GM19468 (cell line): ENCODE measurements at regions not wholly inside any gene's neighbourhood (a gene's known extent, or its start where the extent isn't known, plus 50 kb on each side); places are given as distances from the start of the nearest gene placed in this dataset.

Source experiments
- ATAC-seq: cut with Tn5 transposase; IDR thresholded peaks from one replicate; pipeline ENCODE4 v1.9.1; 2021; ENCODE audit warnings: mild to moderate bottlenecking, moderate library complexity, moderate number of reproducible peaks; ENCODE audit not compliant: unreplicated experiment; ENCODE audit errors: extremely low read depth

DNA sequence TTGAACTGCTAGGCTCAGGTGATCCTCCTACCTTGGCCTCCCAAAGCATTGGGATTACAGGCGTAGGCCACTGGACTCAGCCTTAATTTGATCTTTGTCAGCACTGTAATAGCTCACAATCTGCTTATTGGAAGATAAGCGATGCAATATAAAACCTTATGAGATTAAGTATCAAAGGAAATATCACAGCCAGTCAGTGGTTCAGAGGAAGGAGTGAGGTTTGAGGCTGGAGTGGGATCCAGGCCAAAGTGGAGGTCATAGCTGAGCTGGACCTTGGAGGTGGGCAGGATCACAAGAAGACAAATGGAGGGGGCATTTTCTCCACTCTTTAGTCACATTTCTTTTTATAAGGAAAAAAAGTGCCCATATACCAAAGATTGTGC is 228.5 kb downstream of the RHOU start:
- no peak for ATAC-seq

DNA sequence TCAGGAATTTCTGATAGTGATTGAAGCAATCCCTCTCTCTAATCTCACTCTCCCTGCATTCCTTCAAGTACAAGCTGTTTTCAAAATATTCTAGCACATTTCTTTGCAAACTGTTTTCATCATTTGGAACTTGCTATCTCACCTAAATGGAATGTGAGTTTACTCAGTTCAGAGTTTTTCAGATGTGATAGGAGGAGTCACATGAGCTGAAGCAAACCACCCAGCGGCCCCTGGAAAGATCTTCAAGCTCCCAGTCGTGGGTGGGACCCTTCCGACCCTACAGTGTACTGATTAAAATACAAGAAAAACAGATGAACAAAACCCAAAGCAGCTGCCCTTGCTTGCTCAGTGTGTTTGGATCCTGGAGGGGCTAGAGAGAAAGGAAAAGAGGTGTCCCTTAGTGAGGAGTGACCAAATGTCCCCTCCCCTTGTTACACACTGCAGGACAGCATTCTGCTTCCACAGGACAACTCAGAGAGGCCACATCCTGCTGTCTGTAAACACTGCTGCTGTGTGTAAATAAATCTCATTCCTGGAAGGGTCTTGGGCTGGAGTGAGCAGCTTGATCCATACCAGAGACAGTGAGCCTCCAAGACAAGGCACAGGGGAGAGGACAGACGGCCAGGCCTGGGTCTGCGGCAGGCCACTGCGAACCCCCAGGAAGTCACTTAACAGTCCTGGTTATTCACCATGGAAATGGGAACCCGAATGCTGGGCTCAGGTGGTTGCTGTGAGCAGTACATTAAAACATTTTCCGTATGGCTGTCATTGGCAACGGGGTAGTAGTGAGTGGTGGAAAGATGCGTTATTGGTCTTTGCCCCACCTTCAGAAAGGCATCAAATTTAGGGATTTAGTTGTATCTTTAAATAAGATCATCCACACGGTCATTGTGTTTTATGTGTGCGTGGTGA is 229.2 kb downstream of the RHOU start:
- ATAC-seq = no peak

DNA sequence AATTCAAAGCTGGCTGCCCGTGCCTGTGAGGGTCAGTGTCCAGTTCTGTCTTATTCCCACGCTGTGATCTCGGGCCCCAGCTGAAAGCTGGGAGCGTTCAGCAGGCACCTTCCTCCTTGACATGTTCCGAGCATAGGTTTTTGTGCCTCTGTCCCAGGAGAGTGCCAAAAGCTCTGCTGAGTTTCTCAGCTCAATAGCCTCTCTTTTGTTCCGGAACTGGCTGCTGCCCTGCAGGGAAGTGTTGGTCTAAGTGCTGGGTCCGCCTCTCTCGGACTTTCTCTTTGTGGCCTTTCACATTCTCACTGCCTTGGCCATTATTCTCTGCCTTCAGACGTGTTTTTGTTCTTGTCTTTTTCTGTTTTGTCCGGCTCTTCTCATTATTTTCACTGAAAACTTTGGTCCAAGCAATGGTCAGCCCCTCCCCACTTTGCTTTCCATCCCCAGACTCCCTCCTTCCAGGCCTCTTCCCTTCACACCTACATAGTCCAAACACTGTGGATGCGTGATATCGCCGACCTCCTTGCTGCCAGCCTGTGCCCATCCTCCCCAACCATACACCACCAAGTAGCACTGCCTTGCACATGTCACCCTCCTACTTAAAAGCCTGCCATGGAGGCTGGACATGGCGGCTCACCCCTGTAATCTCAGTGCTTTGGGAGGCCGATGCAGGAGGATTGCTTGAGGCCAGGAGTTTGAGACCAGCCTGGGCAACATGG is 233.8 kb downstream of the RHOU start:
- ATAC-seq = no peak

DNA sequence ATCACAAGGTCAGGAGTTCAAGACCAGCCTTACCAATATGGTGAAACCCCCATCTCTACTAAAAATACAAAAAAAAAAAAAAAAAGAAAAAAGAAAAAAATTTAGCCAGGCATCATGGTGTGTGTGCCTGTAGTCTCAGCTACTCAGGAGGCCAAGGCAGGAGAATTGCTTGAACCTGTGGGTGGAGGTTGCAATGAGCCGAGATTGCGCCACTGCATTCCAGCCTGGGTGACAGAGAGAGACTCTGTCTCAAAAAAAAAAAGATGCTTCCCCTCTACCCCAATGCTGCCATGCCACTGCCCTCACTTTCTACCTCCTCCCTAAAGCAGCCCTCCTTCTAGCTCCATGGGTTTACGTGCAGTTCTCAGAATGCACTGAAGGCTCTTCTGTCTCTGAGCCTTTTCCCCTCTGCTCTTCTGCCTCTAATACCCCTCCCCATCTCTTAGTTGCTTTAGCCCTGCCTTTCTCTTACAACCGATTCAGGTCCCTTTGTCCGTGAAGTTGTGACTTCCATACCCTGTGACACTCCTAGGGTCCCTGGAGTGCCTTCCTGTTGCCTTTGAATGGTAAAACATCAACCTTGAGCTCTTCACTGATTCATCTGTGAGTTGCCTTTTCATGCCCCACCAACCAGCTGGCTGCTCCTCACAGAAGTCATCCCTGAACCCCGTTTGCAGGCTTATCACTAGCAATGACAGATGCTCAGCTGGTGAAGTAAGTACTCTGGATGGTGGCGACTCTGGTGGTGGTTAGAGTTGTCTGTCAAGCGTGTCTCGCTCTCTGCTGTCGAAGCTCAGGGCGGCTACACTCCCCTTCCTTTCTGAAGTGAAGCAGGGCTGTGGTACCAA is 234.9 kb downstream of the RHOU start:
- ATAC-seq = no peak

DNA sequence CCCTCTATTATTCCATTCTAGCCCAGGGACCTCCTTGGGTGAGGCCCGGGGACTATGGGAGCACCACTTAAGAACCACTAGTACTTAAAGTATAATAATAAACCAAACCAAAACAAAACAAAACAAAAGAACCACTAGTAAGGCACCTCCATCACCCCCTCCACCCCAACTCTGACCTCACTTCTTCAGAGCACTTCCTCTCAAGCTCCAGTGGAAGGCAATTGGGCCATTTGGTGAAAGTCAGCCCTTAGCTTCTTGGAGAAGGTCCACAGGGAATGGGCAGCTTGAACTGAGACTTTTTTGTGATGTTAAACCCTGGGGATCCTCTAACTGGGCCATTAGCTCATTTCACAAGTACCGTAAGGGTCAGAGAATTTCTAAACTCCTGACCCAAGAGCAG is 237.3 kb downstream of the RHOU start:
- no peak for ATAC-seq

DNA sequence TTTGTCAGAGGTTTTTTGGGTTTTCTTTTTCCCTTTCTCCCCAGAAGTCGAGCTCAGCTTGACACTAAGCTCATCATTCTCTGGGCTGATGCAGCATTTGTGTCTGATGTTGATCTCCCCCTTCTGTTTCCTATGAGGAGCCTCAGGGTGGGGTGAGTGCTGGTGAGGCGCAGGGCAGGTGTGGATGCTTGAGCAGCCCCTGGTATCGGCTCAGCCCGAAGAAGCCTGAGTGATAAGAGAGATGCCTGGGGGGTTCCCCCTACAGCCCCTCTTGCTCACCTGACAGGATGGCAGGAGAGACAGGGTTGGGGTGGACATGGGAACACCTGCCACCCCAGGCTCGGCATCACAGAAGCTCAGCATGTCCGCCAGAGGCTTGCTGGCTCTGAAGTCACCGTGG is 239.0 kb downstream of the RHOU start:
- ATAC-seq = no peak

DNA sequence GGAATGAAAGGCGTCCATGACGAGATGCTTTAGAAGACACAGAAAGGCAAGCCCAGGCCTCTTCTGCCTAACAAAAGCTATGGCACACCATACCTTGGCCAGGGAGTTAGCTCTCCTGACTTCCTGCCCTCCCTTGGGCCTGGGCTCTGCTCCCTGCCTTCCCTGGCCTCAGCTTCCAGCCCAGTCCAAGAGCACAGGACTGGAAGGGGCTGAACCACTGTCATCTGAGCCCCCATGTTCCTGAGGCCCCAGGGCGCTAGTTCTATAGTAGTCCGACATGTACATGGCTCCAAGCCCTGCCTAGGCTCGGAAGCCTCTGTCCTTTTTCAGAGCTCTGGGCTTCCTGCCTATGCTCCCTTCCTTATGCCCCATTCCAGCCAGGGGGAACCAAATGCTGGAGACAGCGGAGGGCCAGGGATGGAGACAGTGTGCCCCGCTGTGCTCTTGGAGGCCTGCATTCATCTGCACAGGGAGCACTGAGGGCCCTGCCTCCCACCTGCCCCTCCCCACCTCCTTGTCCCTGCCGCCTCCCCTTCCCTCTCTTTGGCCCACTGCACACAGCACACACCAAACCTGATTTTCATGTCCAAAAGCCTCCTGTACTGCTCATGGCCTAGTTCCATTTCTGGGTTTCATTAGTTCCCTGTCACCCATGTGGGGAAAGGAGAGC is 240.1 kb downstream of the RHOU start:
- no peak for ATAC-seq

DNA sequence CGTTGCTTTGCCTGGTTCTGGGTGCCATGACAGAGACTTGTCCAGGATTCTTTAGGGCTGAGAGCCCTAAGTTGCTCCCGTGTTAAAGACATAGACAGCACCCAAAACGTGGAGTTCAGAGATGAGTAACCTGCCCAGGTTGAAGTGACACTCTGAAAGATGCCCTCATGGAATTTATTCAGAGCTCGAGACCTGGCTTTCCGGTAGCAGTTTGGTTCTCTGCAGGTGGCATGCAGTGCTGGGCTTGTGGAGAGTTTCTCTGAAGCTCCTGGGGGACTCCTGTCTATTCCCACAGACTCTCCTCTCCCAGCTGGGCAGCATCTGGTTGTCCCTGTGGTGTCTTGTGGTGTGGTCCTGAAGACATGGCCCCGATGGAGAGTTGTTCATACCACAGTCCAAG is 241.0 kb downstream of the RHOU start:
- ATAC-seq = no peak

DNA sequence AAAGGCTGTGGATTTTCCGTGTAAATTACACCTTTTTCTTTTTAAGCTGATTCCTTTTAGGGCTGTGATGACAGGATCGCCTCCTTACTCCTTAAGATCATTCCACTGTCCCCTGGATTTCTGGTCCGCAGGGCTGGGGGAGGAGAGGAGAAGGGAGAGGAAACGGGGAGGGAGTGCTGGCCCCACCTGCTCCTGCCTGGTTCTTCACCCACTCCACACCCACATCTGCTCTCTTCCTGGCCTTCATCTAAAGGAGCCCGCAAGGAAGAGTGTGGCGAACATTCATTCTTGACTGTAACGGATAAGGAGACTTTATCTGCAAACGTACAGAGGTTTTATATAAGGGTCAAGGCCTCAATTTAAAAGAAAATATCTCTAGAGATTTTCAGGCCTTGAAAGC is 242.0 kb downstream of the RHOU start:
- ATAC-seq = no peak

DNA sequence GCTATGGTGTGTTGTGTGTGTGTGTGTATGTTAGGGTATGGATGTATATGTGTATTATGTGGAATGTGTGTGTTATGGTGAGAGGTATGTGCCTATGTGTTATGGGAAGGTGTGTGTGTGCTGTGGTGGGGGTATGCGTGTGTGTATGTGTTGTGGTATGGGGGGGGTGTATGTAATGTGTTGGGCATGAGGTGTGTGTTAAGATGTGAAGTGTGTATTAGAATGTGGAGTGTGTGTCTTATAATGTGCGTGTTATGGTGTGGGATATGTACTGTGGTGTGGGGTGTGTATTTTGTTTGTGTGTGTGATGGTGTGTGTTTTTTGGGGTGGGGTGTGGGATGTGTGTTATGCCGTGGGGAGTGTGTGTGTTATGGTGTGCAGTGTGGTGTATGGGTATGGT is 242.5 kb downstream of the RHOU start:
- no peak for ATAC-seq

DNA sequence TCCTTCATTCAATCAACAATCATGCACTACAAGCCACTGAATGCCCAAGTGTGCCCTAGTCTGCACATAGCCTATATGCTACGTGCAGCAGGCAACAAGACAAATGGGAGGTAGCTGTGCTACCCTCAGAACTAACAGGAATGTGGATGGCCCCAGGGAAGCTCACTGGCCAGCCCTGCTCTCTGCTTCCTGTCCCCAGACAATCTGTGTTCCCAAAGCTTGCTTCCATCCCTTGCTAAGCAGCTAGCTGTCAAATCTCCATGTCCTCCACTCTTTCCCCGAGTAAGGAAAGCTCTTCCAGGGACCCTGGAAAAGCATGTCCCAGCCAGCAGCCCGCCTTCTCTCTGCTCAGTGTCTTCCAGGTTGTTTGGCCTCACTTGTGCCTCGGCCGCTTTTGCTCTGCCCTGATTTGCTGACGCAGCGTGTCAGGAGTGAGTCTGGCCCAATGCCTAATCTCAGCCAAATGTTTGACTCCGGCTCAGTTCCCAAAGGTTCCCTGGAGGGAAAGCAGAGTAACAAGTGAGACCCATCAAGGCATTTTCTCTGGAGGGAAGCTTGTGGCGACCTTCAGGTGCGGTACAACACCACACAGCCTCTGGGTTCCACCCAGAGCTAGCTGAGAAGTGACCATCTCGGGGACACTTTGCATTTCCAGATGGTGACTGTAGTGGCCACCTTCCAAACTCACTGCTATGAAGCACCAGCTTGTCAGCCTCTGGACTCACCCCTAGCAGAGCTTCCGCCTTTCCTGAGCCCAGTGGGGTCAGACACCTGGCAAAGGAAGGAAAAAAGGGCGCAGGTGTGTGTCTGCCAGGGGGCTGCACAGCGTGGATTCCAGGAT is 243.4 kb downstream of the RHOU start:
- no peak for ATAC-seq

DNA sequence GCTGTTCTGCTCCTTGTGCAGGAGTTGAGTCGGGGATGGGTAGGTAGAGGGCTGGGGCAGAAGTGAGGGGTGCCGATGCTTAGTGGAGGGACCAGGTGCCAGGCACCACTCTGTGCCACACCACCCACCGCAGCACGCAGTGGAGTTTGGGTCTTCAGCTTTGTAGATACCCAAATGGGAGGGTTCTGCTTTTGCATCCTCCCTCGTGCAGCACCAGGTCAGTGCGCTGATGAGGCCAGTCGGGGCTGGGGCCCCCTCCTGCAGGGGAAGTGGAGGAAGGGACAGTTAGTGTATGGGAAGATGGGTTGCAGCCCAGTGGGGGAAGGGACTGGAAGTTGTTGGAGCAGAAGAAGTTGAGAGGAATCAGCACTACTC is 244.0 kb downstream of the RHOU start:
- ATAC-seq = no peak

DNA sequence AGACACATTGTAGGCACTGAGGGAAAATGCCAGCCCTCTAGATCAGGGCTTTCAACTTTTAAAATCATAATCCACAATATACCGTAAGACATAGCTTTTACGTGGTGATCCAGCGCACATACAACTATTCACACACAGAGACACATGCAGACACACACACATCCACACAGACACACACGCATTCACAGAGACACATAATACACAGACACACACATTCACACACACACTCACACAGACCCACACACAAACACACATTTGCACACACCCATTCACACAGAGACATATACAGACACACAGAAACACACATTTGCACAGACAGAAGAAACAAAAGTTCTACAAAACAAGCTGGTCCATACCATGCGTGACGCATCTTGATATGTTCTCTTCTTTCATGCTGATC is 244.5 kb downstream of the RHOU start:
- ATAC-seq = no peak

DNA sequence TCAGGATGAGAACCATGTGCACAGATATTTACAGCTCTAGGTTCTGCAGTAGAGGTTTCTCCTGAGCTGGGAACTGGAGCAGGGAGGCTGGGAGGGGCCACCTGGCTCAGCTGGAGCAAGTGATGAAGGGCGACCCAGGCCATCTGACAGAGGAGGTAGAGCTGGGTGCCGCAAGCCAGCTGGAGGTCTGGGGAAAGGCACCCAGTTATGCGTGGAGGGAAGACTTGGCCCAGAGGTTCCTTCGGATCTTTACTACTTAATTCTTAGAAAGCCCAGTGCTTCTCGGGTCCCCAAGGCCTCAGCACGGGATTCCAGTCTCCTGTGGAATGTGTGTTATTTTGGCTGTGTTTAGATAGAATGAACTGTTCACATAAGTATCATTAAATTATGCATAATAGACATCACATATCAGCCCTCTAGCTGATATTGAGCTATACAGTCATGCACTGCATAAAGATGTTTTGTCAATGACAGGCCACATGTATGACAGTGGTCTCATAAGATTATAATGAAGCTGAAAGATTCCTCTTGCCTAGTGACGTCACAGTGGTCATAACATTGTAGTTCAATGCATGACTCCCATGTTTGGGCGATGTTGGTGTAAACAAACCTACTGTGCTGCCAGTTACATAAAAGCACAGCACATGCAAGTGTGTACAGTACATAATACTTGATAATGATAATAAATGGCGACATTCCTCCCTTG is 245.1 kb downstream of the RHOU start:
- ATAC-seq = no peak

DNA sequence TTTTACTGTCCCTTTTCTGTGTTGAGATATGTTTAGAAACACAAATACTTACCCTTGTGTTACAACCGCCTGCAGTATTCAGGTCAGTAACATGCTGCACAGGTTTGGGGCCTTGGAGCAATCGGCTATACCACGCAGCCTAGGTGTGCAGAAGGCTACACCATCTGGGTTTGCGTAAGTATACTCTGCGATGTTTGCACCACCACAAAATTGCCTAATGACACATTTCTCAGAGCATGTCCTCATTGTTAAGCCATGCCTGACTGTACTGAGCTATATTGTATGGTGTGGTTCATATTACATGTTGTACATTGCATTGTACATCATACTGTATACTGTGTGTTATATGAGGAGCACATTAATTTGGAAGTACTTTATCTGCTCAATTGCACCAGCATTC is 247.4 kb downstream of the RHOU start:
- no peak for ATAC-seq

DNA sequence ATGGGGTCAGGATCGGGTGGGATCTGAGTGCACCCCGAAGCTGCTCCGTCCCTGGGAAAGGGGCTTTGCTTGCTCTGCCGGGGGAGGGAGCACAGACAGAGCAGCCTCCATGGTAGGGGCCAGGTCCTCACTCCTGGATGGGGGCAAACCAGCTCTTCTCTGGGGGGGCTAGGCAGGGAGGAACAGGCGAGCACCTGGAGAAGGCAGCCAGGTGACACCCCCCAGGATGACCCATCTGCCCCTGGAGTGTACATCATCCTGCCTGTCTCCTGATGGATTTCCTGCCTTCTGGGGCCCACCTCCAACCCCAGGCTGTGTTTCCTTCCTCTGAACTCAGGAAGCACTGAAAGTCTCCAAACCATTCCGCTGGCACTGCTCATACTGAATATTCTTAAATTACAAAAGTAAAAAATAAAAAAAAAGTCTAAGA is 248.0 kb downstream of the RHOU start:
- no peak for ATAC-seq

DNA sequence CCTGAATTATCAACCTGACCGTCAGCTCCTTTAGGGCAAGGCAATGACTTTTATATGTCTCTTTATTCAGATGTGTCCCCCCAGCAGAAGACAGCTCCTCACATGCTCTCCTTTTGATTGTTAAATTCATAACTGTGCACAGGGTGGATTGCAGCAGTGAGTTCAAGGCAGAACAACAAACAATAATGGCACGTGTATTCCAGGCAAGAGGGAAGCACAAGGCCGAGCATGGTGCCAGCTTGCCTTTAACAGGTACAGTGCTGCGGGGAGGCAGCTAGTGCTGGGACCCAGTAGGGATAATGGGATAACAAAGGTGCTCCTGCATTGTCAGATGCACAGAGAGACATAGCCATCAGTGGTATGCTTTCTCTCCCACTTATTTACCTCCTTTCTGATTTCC is 248.4 kb downstream of the RHOU start:
- no peak for ATAC-seq

DNA sequence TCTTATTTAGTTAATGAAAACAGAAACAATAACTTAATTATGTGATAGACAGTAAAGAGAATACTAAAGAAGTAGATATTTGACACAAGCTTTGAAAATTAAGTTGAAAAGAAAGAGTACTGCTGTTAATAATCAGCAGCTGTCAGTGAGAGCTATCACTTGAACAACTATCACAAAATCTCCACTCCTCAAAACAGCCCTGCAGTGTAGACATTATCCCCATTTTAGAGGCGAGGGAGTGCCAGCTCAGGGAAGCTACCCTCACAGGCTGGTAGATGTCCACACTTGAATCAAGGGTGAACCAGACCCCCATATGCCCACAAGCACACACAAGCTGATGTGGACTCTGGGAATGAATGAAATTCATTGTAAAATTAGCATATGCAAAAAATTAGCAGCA is 248.8 kb downstream of the RHOU start:
- ATAC-seq = no peak
